Neural cell (in vitro differentiated cells): ENCODE measurements at regions not wholly inside any gene's neighbourhood (a gene's known extent, or its start where the extent isn't known, plus 50 kb on each side); places are given as distances from the start of the nearest gene placed in this dataset.

ENCODE experiments used
- CTCF ChIP-seq: fragments of 450-650 bp; IDR thresholded peaks from 2 replicates; pipeline ENCODE4 v1.5.1; 2014; ENCODE audit warnings: antibody characterized with exemption, mild to moderate bottlenecking, moderate library complexity; ENCODE audit not compliant: poor library complexity, severe bottlenecking
- EZH2 ChIP-seq: fragments of 200-600, 300-800 bp; shearing (Covaris generic), sonication (generic); IDR thresholded peaks from 2 replicates; pipeline ENCODE4 v1.6.1; 2014; ENCODE audit warnings: antibody characterized with exemption, low read length, borderline replicate concordance, mild to moderate bottlenecking; ENCODE audit not compliant: insufficient read depth, poor library complexity, severe bottlenecking
- MXI1 ChIP-seq: fragments of 450-650 bp; conservative IDR thresholded peaks from 2 replicates; pipeline ENCODE4 v1.6.1; 2014; ENCODE audit warnings: antibody characterized with exemption, mild to moderate bottlenecking; ENCODE audit not compliant: poor library complexity, severe bottlenecking
- SMC3 ChIP-seq: fragments of 450-650 bp; conservative IDR thresholded peaks from 2 replicates; pipeline ENCODE4 v1.6.1; 2014; ENCODE audit warnings: antibody characterized with exemption, mild to moderate bottlenecking, moderate library complexity; ENCODE audit not compliant: poor library complexity
- TAF1 ChIP-seq: IDR thresholded peaks from 2 replicates; pipeline ENCODE4 v1.6.1; 2012; ENCODE audit warnings: low read depth

GRCh38 chr3:31174079-31174478 lies 279.6 kb upstream of the GADL1 start:
- no peak for TF ChIP-seq EZH2
- TF ChIP-seq CTCF = no peak
- no peak for TF ChIP-seq TAF1
- TF ChIP-seq SMC3 = no peak
- TF ChIP-seq MXI1 = no peak
